ENCODE measurements at regions not wholly inside any gene's neighbourhood (a gene's known extent, or its start where the extent isn't known, plus 50 kb on each side); places are given as distances from the start of the nearest gene placed in this dataset.

- no peak overlapping the region for H3K4me3 Mint-ChIP-seq (ENCODE audit: unreplicated experiment)
- peak overlapping the region; percentile 69 for H3K27ac Mint-ChIP-seq (ENCODE audit: unreplicated experiment)
- TF ChIP-seq EZH2 (IDR thresholded peaks at IDR 0.05; ENCODE audit: insufficient read depth, low read length) (no peak), CTCF (IDR thresholded peaks at IDR 0.05; ENCODE audit: insufficient read depth, low read depth, low read length) (no peak)
- H3K4me1 Mint-ChIP-seq (ENCODE audit: low read depth, unreplicated experiment), result peaks cover 76% of the 10 kb centered on the region
- no peak for DNase-seq (ENCODE audit: low read depth)
- Histone ChIP-seq H3K4me1 (ENCODE audit: insufficient read depth, low read length) (peaks cover 37% of the 10 kb centered on the region), H3K79me2 (ENCODE audit: insufficient read depth, low read length) (peaks cover 93% of the 10 kb centered on the region), H3K36me3 (ENCODE audit: insufficient read depth, low read length) (peaks cover 4% of the 10 kb centered on the region), H2AFZ (ENCODE audit: low read depth, low read length) (no peak overlapping the region), H3K9ac (ENCODE audit: low read length) (no peak overlapping the region), H3K27ac (ENCODE audit: low read depth, low read length) (no peak overlapping the region), H3K27me3 (ENCODE audit: insufficient read depth, low read length) (no peaks in the 10 kb centered on the region), H3K9me3 (ENCODE audit: insufficient read depth, low read depth, low read length) (no peaks in the 10 kb centered on the region), H3K4me2 (ENCODE audit: low read length) (no peak overlapping the region), H3K4me3 (ENCODE audit: insufficient read depth, low read depth, low read length) (no peak overlapping the region), H4K20me1 (ENCODE audit: insufficient read depth, low read length) (peaks cover 81% of the 10 kb centered on the region)
- no peaks in the 10 kb centered on the region for H3K27me3 Mint-ChIP-seq (ENCODE audit: low read depth, unreplicated experiment)
- H3K9me3 Mint-ChIP-seq (ENCODE audit: unreplicated experiment), result no peaks in the 10 kb centered on the region
- H3K36me3 Mint-ChIP-seq (ENCODE audit: low read depth, unreplicated experiment), result peaks cover 14% of the 10 kb centered on the region
- no peak for FAIRE-seq
Observed at GRCh38 chr9:110103257-110103656, 104.7 kb downstream of the C9orf152 start.

GRCh38 chr9:110104261-110104809 lies 103.6 kb downstream of the C9orf152 start:
- DNase-seq (ENCODE audit: low read depth), result peak; percentile 78
- peaks cover 95% of the 10 kb centered on the region for H3K79me2 ChIP-seq (ENCODE audit: insufficient read depth, low read length)
- H3K9ac ChIP-seq (ENCODE audit: low read length), result peak overlapping the region; percentile 5

More at GRCh38 chr9:110104261-110104809, 103.6 kb downstream of the C9orf152 start:
- Histone ChIP-seq H3K36me3 (ENCODE audit: insufficient read depth, low read length) (peaks cover 4% of the 10 kb centered on the region), H3K4me1 (ENCODE audit: insufficient read depth, low read length) (peaks cover 28% of the 10 kb centered on the region), H3K4me3 (ENCODE audit: insufficient read depth, low read depth, low read length) (no peak overlapping the region), H3K27ac (ENCODE audit: low read depth, low read length) (peak overlapping the region; percentile 61), H2AFZ (ENCODE audit: low read depth, low read length) (no peak overlapping the region), H3K9me3 (ENCODE audit: insufficient read depth, low read depth, low read length) (no peaks in the 10 kb centered on the region), H4K20me1 (ENCODE audit: insufficient read depth, low read length) (peaks cover 72% of the 10 kb centered on the region), H3K27me3 (ENCODE audit: insufficient read depth, low read length) (no peaks in the 10 kb centered on the region), H3K4me2 (ENCODE audit: low read length) (peak overlapping the region; percentile 41)
- no peaks in the 10 kb centered on the region for H3K27me3 Mint-ChIP-seq (ENCODE audit: low read depth, unreplicated experiment)
- no peaks in the 10 kb centered on the region for H3K9me3 Mint-ChIP-seq (ENCODE audit: unreplicated experiment)
- H3K36me3 Mint-ChIP-seq (ENCODE audit: low read depth, unreplicated experiment), result peaks cover 8% of the 10 kb centered on the region
- no peak for FAIRE-seq
- TF ChIP-seq EZH2 (IDR thresholded peaks at IDR 0.05; ENCODE audit: insufficient read depth, low read length) (no peak), CTCF (IDR thresholded peaks at IDR 0.05; ENCODE audit: insufficient read depth, low read depth, low read length) (no peak)
- H3K4me1 Mint-ChIP-seq (ENCODE audit: low read depth, unreplicated experiment), result peaks cover 70% of the 10 kb centered on the region
- H3K27ac Mint-ChIP-seq (ENCODE audit: unreplicated experiment), result peak overlapping the region; percentile 75
- H3K4me3 Mint-ChIP-seq (ENCODE audit: unreplicated experiment), result no peak overlapping the region
